Mesodermal cell (in vitro differentiated cells): ENCODE measurements at regions not wholly inside any gene's neighbourhood (a gene's known extent, or its start where the extent isn't known, plus 50 kb on each side); places are given as distances from the start of the nearest gene placed in this dataset.
A peak's percentile ranks its signal among the peaks of the same experiment; 100 is the strongest.

Experiments used
- H3K27ac ChIP-seq: 2 replicates; pipeline ENCODE4 v1.7.0; 2013; ENCODE audit warnings: mild to moderate bottlenecking, low read depth, low read length, moderate library complexity; ENCODE audit not compliant: severe bottlenecking
- H3K36me3 ChIP-seq: 2 replicates; pipeline ENCODE4 v1.7.1; 2013; ENCODE audit warnings: mild to moderate bottlenecking, low read length, moderate library complexity; ENCODE audit not compliant: control insufficient read depth, insufficient read depth
- H3K4me1 ChIP-seq: one replicate; pipeline ENCODE4 v1.7.1; 2013; ENCODE audit warnings: mild to moderate bottlenecking, low read length; ENCODE audit not compliant: insufficient read depth, control insufficient read depth, poor library complexity, severe bottlenecking
- H3K4me3 ChIP-seq: 2 replicates; pipeline ENCODE4 v1.7.0; 2013; ENCODE audit warnings: low read length, control low read depth, mild to moderate bottlenecking; ENCODE audit not compliant: insufficient read depth, poor library complexity, severe bottlenecking; ENCODE audit errors: extremely low read depth
- H3K9me3 ChIP-seq: 2 replicates; pipeline ENCODE4 v1.7.1; 2013; ENCODE audit warnings: mild to moderate bottlenecking, low read length, moderate library complexity; ENCODE audit not compliant: control insufficient read depth
- WGBS, 2 experiments: methylation state at CpG; one replicate each; pipeline ENCODE4 v1.1.5; 2013; ENCODE audit warnings: missing lambda C conversion rate in 2 of 2; ENCODE audit not compliant: insufficient coverage in 2 of 2; 5-methylcytosine and 5-hydroxymethylcytosine counted together

DNA sequence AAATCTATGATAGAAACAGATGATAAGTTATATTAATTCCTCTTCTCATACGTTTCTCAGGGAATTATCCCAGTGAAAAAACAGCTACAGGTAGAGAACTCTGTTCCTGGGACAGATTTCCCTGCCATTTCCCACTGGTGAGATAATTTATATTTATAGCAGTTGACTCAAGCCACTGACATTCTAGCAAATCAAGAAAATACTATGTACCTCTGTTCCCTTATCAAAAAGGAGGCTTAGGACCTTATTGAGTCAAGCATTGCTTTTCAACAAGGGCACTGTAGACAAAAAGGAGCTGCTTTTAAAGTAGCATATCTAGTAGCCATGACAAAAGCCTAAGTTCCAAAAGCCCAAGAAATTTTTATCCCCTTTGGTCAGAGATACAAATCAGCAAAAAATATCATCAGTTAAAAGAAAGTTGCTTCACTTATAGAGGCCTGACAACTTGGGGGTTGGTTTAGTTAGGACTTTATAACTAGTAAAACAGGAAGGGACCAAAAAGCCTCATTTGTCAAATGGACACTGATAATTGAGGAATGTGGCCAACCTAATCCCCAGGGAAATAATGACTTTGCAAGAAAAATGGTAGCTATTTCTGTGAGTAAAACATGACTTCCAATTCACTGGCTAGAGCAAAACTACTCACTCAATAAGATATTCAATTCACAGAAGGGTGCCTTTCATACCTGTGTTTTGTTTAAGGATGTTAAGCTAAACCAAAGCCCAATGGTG, 652.5 kb downstream of the SLITRK1 start:
- Histone ChIP-seq H3K36me3 (no peaks in the 10 kb centered on the region), H3K4me3 (no peak overlapping the region)

GRCh38 chr13:83223546-83223945, 658.7 kb downstream of the SLITRK1 start:
- no peaks in the 10 kb centered on the region for H3K9me3 ChIP-seq
- H3K27ac ChIP-seq, result no peak overlapping the region
- H3K4me3 ChIP-seq, result no peak overlapping the region
- 91 to 100% methylated on average over 1 of the region's 1 CpG for WGBS, 2 experiments
- no peaks in the 10 kb centered on the region for H3K36me3 ChIP-seq
- no peaks in the 10 kb centered on the region for H3K4me1 ChIP-seq

More for the DNA sequence above, 652.5 kb downstream of the SLITRK1 start:
- Histone ChIP-seq H3K9me3 (no peaks in the 10 kb centered on the region), H3K27ac (peak overlapping the region; percentile 76), H3K4me1 (no peaks in the 10 kb centered on the region)
- no CpG with 5 or more reads among the region's 1 CpG for WGBS, 2 experiments

DNA sequence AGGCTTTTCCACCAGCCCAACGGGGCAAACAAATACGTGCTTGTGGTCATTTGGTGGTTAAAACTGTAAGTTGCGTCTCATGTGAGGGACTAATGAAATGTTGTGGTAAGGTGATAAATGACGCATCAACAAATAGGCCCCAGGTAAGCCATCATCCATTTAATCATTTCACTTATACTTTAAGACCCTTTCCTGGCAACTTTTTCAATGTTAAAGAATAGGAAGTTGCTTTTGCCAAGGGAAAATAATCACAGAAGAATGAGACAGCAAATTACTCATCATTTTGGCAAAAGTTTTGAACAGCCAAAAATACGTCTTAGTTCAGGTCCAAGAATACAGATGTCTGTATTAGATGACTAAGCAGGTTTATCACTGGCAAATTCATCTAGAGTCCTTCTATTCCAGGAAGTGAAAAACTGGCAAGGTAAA, 660.4 kb downstream of the SLITRK1 start:
- Histone ChIP-seq H3K36me3 (no peaks in the 10 kb centered on the region), H3K9me3 (no peaks in the 10 kb centered on the region), H3K27ac (no peak overlapping the region), H3K4me3 (no peak overlapping the region), H3K4me1 (no peaks in the 10 kb centered on the region)
- 100% methylated on average over 1 to 3 of the region's 5 CpGs for WGBS, 2 experiments

GRCh38 chr13:83221256-83221655, 661.0 kb downstream of the SLITRK1 start:
- Histone ChIP-seq H3K9me3 (no peaks in the 10 kb centered on the region), H3K4me3 (no peak overlapping the region), H3K27ac (no peak overlapping the region), H3K4me1 (no peaks in the 10 kb centered on the region), H3K36me3 (no peaks in the 10 kb centered on the region)
- WGBS, 2 experiments, result 71% methylated on average over 1 of the region's 1 CpG; no CpG with 5 or more reads in 1 of the 2 experiments

- Histone ChIP-seq H3K4me1 (no peaks in the 10 kb centered on the region), H3K27ac (no peak overlapping the region), H3K4me3 (no peak overlapping the region), H3K36me3 (no peaks in the 10 kb centered on the region), H3K9me3 (no peaks in the 10 kb centered on the region)
- 83 to 100% methylated on average over 1 of the region's 2 CpGs for WGBS, 2 experiments
Measured at GRCh38 chr13:83220241-83220640, 662.0 kb downstream of the SLITRK1 start.

GRCh38 chr13:83219832-83220231, 662.4 kb downstream of the SLITRK1 start:
- H3K9me3 ChIP-seq, result no peaks in the 10 kb centered on the region
- 80 to 83% methylated on average over 1 to 2 of the region's 3 CpGs for WGBS, 2 experiments
- H3K36me3 ChIP-seq, result no peaks in the 10 kb centered on the region
- H3K4me1 ChIP-seq, result no peaks in the 10 kb centered on the region
- no peak overlapping the region for H3K4me3 ChIP-seq
- no peak overlapping the region for H3K27ac ChIP-seq

DNA sequence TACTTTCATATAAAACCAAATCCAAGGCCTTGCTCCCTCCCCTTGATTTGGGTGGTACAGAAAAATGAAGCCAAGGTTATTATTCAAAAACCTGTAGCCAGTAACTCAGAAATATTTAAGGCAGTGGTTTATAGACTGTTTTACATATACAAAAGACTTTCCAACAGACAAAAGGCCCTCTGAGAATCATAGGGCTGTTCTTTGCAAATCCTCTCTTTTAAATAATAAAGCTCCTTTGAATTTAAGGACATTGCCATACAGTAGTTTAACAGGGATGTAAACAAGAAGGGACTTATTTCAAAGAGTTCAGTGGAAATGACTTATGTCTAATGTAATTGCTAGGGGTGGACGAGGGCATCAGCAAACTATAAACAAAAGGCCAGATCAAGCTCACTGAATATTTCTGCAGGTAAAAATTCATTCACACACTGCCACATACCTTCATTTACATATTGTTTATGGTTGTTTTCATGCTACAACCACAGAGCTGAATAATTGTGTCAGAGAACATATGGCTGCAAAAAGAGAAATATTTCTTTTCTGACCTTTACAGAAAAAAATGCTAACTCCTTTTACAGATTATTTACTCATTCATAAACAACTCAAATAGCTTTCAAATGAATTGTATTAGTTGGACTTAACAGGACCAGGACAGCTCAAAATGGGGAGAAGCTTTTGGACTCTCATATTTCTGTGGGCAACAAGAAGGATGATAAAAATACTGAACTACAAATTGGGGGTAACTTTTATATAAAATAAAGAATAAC, 665.6 kb downstream of the SLITRK1 start:
- H3K27ac ChIP-seq, result no peak overlapping the region
- H3K4me3 ChIP-seq, result no peak overlapping the region
- no peaks in the 10 kb centered on the region for H3K4me1 ChIP-seq
- no CpG with 5 or more reads among the region's 1 CpG for WGBS, 2 experiments
- H3K9me3 ChIP-seq, result no peaks in the 10 kb centered on the region
- no peaks in the 10 kb centered on the region for H3K36me3 ChIP-seq

DNA sequence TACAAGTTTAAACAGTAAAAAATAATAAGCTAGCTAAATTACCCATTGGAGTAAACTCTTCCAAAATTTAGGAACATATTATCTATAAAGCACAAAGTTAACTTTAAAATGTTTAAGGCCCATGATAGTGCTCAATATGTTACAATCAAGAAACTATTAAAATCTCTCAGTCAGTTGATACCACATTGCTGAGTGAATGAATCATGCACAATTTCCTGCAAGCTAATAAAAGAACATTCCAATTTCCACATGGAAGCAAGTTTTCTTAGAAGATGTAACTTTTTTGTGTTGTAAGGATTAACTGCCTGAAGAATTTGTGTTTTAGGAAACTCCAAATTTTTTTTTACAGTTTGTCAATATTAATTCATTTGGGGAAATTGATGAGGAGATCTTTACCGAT, 666.6 kb downstream of the SLITRK1 start:
- no peak overlapping the region for H3K27ac ChIP-seq
- no peak overlapping the region for H3K4me3 ChIP-seq
- no peaks in the 10 kb centered on the region for H3K9me3 ChIP-seq
- H3K4me1 ChIP-seq, result no peaks in the 10 kb centered on the region
- WGBS, 2 experiments, result no CpG with 5 or more reads among the region's 1 CpG
- no peaks in the 10 kb centered on the region for H3K36me3 ChIP-seq

DNA sequence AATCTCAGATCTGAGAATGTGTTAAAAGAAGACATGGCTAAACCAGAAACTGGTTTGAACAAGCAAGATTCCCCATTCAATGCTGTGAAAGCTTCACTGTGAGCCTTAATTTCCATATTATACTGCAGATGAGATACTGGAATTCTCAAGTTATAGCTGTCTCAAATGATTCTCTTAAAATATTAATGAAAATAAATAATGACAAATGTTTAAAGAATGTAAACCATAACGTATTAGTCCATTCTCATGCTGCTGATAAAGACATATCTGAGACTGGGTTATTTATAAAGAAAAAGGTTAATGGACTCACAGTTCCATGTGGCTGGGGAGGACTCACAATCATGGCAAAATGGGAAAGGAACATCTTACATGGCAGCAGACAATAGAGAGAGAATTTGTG, 667.8 kb downstream of the SLITRK1 start:
- WGBS, 2 experiments, result no CpG with 5 or more reads among the region's 1 CpG
- no peaks in the 10 kb centered on the region for H3K4me1 ChIP-seq
- no peaks in the 10 kb centered on the region for H3K9me3 ChIP-seq
- no peaks in the 10 kb centered on the region for H3K36me3 ChIP-seq
- no peak overlapping the region for H3K27ac ChIP-seq
- H3K4me3 ChIP-seq, result no peak overlapping the region

DNA sequence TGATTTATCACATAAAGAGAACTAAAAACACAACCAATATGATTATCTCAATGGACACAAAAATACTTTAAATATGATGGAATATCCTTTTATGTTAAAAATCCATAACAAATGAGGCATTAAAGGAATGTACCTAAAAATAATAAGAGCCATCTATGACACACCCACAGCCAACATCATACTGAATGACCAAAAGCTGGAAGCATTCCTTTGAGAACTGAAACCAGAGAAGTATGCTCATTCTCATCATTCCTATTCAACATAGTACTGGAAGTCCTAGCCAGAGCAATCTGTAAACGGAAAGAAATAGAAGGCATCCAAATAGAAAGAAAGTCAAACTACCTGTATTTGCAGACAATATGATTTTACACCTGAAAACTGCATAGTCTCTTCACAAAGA, 671.0 kb downstream of the SLITRK1 start:
- Histone ChIP-seq H3K4me3 (no peak overlapping the region), H3K4me1 (no peaks in the 10 kb centered on the region), H3K27ac (no peak overlapping the region), H3K9me3 (no peaks in the 10 kb centered on the region), H3K36me3 (no peaks in the 10 kb centered on the region)
- 88% methylated on average over 1 of the region's 1 CpG; no CpG with 5 or more reads in 1 of the 2 experiments for WGBS, 2 experiments

- Histone ChIP-seq H3K36me3 (no peaks in the 10 kb centered on the region), H3K4me3 (no peak overlapping the region), H3K9me3 (no peaks in the 10 kb centered on the region), H3K4me1 (no peaks in the 10 kb centered on the region), H3K27ac (no peak overlapping the region)
- 80 to 96% methylated on average over 2 to 3 of the region's 3 CpGs for WGBS, 2 experiments
Measured at GRCh38 chr13:83204886-83205285, 677.4 kb downstream of the SLITRK1 start.
